IPS-18c (cell line): ENCODE measurements at regions not wholly inside any gene's neighbourhood (a gene's known extent, or its start where the extent isn't known, plus 50 kb on each side); places are given as distances from the start of the nearest gene placed in this dataset.
"Not testable (repeated sequence)": the region's sequence is repeated elsewhere in the genome, so short reads cannot be mapped to it uniquely, and the experiment has no call there.

Source experiments
- H3K4me3 ChIP-seq: 2 replicates; pipeline ENCODE4 v1.7.0; 2013; ENCODE audit warnings: low read depth, mild to moderate bottlenecking, low read length, moderate library complexity; ENCODE audit not compliant: insufficient read depth
- H3K9me3 ChIP-seq: one replicate; pipeline ENCODE4 v1.6.1; 2013; ENCODE audit warnings: mild to moderate bottlenecking, low read length, moderate library complexity; ENCODE audit not compliant: control insufficient read depth, insufficient read depth

GRCh38 chr5:2817031-2817603, 65.6 kb upstream of the IRX2 start:
- Histone ChIP-seq H3K4me3 (no peak overlapping the region), H3K9me3 (no peaks in the 10 kb centered on the region)

GRCh38 chr5:2813678-2814077, 62.2 kb upstream of the IRX2 start:
- H3K9me3 ChIP-seq, result no peaks in the 10 kb centered on the region
- no peak overlapping the region for H3K4me3 ChIP-seq

- Histone ChIP-seq H3K4me3 (no peak overlapping the region), H3K9me3 (no peaks in the 10 kb centered on the region)
Observed at GRCh38 chr5:2810644-2811043, 59.2 kb upstream of the IRX2 start.

GRCh38 chr5:2807244-2807643, 55.8 kb upstream of the IRX2 start:
- not testable (repeated sequence) for H3K9me3 ChIP-seq, H3K4me3 ChIP-seq

- no peaks in the 10 kb centered on the region for H3K9me3 ChIP-seq
- no peak overlapping the region for H3K4me3 ChIP-seq
Observed at GRCh38 chr5:2806176-2806575, 54.7 kb upstream of the IRX2 start.

- Histone ChIP-seq H3K9me3 (no peaks in the 10 kb centered on the region), H3K4me3 (no peak overlapping the region)
Observed at GRCh38 chr5:2805080-2805479, 53.6 kb upstream of the IRX2 start.

GRCh38 chr5:2803751-2804150, 52.3 kb upstream of the IRX2 start:
- no peak overlapping the region for H3K4me3 ChIP-seq

GRCh38 chr5:2802693-2803365, 51.4 kb upstream of the IRX2 start:
- H3K4me3 ChIP-seq, result no peak overlapping the region

More at GRCh38 chr5:2803751-2804150, 52.3 kb upstream of the IRX2 start:
- H3K9me3 ChIP-seq, result no peaks in the 10 kb centered on the region

GRCh38 chr5:2801577-2802525, 50.4 kb upstream of the IRX2 start:
- Histone ChIP-seq H3K4me3 (no peak overlapping the region), H3K9me3 (no peaks in the 10 kb centered on the region)

More at GRCh38 chr5:2802693-2803365, 51.4 kb upstream of the IRX2 start:
- no peaks in the 10 kb centered on the region for H3K9me3 ChIP-seq
